Transverse colon (tissue), 4 donors: ENCODE measurements at regions not wholly inside any gene's neighbourhood (a gene's known extent, or its start where the extent isn't known, plus 50 kb on each side); places are given as distances from the start of the nearest gene placed in this dataset.

Experiments
- CTCF ChIP-seq, 5 experiments: fragments of 200-600 bp in 3 of 5; fragments of 450-650 bp in 2 of 5; sonication (generic) in 3 of 5; IDR thresholded peaks; 1 replicate in 2 of 5; 2 replicates in 3 of 5; pipeline ENCODE4 v1.5.1; 2016 to 2017; ENCODE audit warnings: antibody characterized with exemption in 5 of 5, inconsistent platforms in 3 of 5, mild to moderate bottlenecking in 2 of 5, moderate library complexity in 1 of 5
- POLR2A ChIP-seq: fragments of 450-650 bp; IDR thresholded peaks from one replicate; pipeline ENCODE4 v1.6.1; 2016; ENCODE audit warnings: antibody characterized with exemption, mild to moderate bottlenecking, moderate library complexity
- POLR2AphosphoS5 ChIP-seq, 3 donors: sonication (generic); formaldehyde crosslinking; IDR thresholded peaks; one replicate each; pipeline ENCODE4 v1.6.1; 2016; ENCODE audit warnings: antibody characterized with exemption in 3 of 3

- TF ChIP-seq POLR2AphosphoS5 (IDR thresholded peaks at IDR 0.05) (no peak), POLR2A (no peak), CTCF (IDR thresholded peaks at IDR 0.05) (no peak)
These were observed 160.1 kb upstream of the ZC3H15 start for GRCh38 chr2:186325827-186326535.
